ENCODE measurements at regions not wholly inside any gene's neighbourhood (a gene's known extent, or its start where the extent isn't known, plus 50 kb on each side); places are given as distances from the start of the nearest gene placed in this dataset.

DNA sequence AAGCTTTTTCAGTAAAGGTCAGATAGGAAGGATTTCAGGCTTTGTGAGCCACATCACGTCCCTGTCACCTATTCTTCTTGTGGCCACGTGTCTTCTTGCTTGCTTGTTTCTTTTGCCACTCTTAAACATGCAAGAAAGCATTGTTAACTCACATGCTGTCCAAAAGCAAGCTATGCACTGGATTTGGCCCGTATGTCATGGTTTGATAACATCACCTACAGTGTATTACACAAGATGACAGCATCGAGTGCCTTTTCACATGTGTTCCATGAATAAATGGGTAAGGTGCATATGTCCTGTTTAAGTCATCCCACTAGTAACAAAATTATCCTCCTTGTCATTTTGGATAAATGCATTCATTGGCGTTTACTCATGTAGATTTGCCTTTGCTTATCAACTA is 468.0 kb upstream of the FAT1 start:
- TF ChIP-seq, protein P1, sequence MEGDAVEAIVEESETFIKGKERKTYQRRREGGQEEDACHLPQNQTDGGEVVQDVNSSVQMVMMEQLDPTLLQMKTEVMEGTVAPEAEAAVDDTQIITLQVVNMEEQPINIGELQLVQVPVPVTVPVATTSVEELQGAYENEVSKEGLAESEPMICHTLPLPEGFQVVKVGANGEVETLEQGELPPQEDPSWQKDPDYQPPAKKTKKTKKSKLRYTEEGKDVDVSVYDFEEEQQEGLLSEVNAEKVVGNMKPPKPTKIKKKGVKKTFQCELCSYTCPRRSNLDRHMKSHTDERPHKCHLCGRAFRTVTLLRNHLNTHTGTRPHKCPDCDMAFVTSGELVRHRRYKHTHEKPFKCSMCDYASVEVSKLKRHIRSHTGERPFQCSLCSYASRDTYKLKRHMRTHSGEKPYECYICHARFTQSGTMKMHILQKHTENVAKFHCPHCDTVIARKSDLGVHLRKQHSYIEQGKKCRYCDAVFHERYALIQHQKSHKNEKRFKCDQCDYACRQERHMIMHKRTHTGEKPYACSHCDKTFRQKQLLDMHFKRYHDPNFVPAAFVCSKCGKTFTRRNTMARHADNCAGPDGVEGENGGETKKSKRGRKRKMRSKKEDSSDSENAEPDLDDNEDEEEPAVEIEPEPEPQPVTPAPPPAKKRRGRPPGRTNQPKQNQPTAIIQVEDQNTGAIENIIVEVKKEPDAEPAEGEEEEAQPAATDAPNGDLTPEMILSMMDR (IDR thresholded peaks at IDR 0.05; ENCODE audit: poor library complexity): no peak
- no peak for TF ChIP-seq EZH2 (IDR thresholded peaks at IDR 0.05; ENCODE audit: borderline replicate concordance)
- no peak for TF ChIP-seq EZH2phosphoT487 (IDR thresholded peaks at IDR 0.05; ENCODE audit: low read depth, severe bottlenecking, unreplicated experiment)

All from hepatocyte (in vitro differentiated cells).